SU-DHL-6 (cell line): ENCODE measurements at regions not wholly inside any gene's neighbourhood (a gene's known extent, or its start where the extent isn't known, plus 50 kb on each side); places are given as distances from the start of the nearest gene placed in this dataset.

ENCODE experiments used
- EZH2phosphoT487 ChIP-seq: fragments of 200-600 bp; sonication (generic), shearing (Covaris generic); conservative IDR thresholded peaks from 2 replicates; pipeline ENCODE4 v1.6.1; 2018; ENCODE audit warnings: mild to moderate bottlenecking, antibody characterized with exemption, low read length, moderate library complexity, mixed read lengths
- TF ChIP-seq, protein P1 (sequence below): fragments of 200-600 bp; sonication (generic); IDR thresholded peaks from one replicate; pipeline ENCODE4 v1.5.1; 2017; ENCODE audit warnings: antibody characterized with exemption, mild to moderate bottlenecking, low read length, moderate library complexity; ENCODE audit not compliant: insufficient read depth, poor library complexity, severe bottlenecking

DNA sequence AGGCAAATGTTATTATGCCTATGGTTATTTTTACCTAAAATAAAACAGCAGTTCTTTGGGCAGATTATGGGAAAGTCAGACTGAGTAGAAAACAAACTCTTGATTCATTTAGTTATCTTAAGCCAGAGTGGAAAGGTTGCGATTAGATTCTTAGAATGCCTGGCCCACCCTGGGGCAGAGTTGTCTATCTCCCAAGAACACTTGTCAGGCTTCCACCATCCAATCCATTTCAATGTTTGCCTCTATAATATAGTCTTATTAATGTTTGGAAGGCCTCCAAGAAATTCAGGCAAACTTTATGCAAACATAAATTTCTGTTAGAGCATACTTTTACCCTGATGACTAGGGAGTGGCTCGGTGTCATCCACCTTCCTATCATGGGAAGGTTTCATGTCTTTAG, 207.0 kb downstream of the SLITRK6 start:
- TF ChIP-seq, protein P1, sequence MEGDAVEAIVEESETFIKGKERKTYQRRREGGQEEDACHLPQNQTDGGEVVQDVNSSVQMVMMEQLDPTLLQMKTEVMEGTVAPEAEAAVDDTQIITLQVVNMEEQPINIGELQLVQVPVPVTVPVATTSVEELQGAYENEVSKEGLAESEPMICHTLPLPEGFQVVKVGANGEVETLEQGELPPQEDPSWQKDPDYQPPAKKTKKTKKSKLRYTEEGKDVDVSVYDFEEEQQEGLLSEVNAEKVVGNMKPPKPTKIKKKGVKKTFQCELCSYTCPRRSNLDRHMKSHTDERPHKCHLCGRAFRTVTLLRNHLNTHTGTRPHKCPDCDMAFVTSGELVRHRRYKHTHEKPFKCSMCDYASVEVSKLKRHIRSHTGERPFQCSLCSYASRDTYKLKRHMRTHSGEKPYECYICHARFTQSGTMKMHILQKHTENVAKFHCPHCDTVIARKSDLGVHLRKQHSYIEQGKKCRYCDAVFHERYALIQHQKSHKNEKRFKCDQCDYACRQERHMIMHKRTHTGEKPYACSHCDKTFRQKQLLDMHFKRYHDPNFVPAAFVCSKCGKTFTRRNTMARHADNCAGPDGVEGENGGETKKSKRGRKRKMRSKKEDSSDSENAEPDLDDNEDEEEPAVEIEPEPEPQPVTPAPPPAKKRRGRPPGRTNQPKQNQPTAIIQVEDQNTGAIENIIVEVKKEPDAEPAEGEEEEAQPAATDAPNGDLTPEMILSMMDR, result no peak
- TF ChIP-seq EZH2phosphoT487, result no peak
